ENCODE measurements at regions not wholly inside any gene's neighbourhood (a gene's known extent, or its start where the extent isn't known, plus 50 kb on each side); places are given as distances from the start of the nearest gene placed in this dataset.

DNA sequence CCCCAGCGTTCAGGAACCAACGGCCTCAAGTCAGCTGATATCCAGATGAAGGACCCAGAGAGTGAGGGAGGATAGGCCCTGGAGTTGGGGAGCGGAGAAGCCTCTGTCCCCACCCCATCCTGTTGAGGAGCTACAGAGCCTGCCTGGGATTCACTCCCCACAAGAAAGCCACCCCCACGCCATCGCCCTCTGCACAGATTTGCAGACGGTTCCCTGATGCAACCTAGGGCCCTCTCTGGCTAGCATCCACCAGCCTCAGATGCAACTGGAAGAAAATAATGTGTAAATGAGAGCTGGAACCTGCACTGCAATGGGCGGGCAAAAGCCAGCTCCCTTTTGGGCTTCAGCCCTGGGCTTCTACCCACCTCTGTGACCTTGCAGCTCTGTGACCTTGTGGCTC, 185.6 kb downstream of the BCOR start:
- no peak overlapping the region for H3K4me3 ChIP-seq (ENCODE audit: insufficient read depth, low read depth, low read length, poor library complexity, severe bottlenecking)
- DNase-seq, result no peak
- H3K9me3 ChIP-seq (ENCODE audit: control insufficient read depth, low read length), result no peaks in the 10 kb centered on the region
- no peaks in the 10 kb centered on the region for H3K27me3 ChIP-seq (replicated peaks; ENCODE audit: control insufficient read depth, insufficient read depth, low read length, poor library complexity, severe bottlenecking)
- H3K4me1 ChIP-seq (ENCODE audit: control insufficient read depth, insufficient read depth, low read length, poor library complexity, severe bottlenecking), result no peaks in the 10 kb centered on the region
- no peak overlapping the region for H3K27ac ChIP-seq (ENCODE audit: insufficient read depth, low read length, poor library complexity, severe bottlenecking)
- no peaks in the 10 kb centered on the region for H3K36me3 ChIP-seq (ENCODE audit: control insufficient read depth, insufficient read depth, low read length)

DNA sequence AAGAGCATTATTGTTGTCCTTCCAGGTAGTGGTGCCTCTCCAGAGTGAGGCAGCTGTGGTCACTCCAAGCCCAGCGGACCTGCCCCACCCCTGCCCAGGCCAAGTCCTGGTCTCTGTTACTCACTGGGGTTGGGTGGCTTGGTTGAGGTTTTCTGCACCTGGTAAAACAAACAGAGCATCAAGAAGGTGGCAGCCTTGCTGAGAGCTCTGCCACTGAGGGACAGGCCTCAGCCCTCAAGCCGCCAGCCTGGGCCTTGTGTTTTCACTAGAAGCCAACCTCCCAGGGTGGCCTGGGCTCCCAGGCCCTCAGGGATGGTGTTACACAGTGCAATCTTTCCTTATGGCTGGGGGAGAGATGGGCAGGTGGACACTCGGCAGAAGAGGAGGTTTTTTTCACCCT, 182.7 kb downstream of the BCOR start:
- no peak for DNase-seq
- H3K4me1 ChIP-seq (ENCODE audit: control insufficient read depth, insufficient read depth, low read length, poor library complexity, severe bottlenecking), result no peaks in the 10 kb centered on the region
- no peaks in the 10 kb centered on the region for H3K36me3 ChIP-seq (ENCODE audit: control insufficient read depth, insufficient read depth, low read length)
- H3K27me3 ChIP-seq (replicated peaks; ENCODE audit: control insufficient read depth, insufficient read depth, low read length, poor library complexity, severe bottlenecking), result no peaks in the 10 kb centered on the region
- H3K4me3 ChIP-seq (ENCODE audit: insufficient read depth, low read depth, low read length, poor library complexity, severe bottlenecking), result no peak overlapping the region
- H3K27ac ChIP-seq (ENCODE audit: insufficient read depth, low read length, poor library complexity, severe bottlenecking), result no peak overlapping the region
- no peaks in the 10 kb centered on the region for H3K9me3 ChIP-seq (ENCODE audit: control insufficient read depth, low read length)

DNA sequence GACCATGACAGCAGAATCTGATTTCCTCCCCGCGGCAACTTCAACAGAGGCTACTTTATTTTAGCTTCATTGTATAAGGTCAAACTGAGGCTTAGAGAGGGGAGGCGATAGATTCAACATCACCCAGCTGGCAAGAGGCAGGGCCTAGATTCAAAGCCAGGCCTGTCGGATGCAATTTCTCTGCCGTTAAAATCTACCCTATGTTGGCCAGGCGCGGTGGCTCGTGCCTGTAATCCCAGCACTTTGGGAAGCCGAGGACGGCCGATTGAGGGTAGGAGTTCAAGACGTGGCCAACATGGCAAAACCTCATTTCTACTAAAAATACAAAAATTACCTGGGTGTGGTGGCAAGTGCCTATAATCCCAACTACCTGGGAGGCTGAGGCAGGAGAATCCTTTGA, 182.2 kb downstream of the BCOR start:
- H3K9me3 ChIP-seq (ENCODE audit: control insufficient read depth, low read length), result no peaks in the 10 kb centered on the region
- H3K27ac ChIP-seq (ENCODE audit: insufficient read depth, low read length, poor library complexity, severe bottlenecking), result no peak overlapping the region
- no peak overlapping the region for H3K4me3 ChIP-seq (ENCODE audit: insufficient read depth, low read depth, low read length, poor library complexity, severe bottlenecking)
- DNase-seq, result no peak
- no peaks in the 10 kb centered on the region for H3K27me3 ChIP-seq (replicated peaks; ENCODE audit: control insufficient read depth, insufficient read depth, low read length, poor library complexity, severe bottlenecking)
- H3K36me3 ChIP-seq (ENCODE audit: control insufficient read depth, insufficient read depth, low read length), result no peaks in the 10 kb centered on the region
- no peaks in the 10 kb centered on the region for H3K4me1 ChIP-seq (ENCODE audit: control insufficient read depth, insufficient read depth, low read length, poor library complexity, severe bottlenecking)

DNA sequence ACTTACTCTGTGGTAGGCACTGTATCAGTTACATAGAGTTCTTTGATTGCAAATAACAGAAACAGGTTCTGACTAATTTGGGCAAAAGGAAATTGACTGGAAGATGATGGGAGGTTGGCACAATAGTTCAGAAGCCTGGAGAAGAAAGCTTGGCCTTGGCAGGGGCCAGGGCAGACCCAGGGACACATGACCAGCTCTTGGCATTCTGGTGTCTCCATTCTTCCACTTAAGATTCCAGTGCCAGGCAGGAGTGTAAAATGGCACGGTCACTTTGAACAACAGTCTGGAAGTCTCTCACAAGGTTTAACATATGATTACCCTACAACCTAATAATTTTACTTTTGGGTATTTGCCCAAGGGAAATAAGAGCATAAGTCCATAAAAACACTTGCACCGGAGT, 175.9 kb downstream of the BCOR start:
- Histone ChIP-seq H3K36me3 (ENCODE audit: control insufficient read depth, insufficient read depth, low read length) (no peaks in the 10 kb centered on the region), H3K27ac (ENCODE audit: insufficient read depth, low read length, poor library complexity, severe bottlenecking) (no peak overlapping the region), H3K4me1 (ENCODE audit: control insufficient read depth, insufficient read depth, low read length, poor library complexity, severe bottlenecking) (no peaks in the 10 kb centered on the region), H3K27me3 (replicated peaks; ENCODE audit: control insufficient read depth, insufficient read depth, low read length, poor library complexity, severe bottlenecking) (no peaks in the 10 kb centered on the region), H3K9me3 (ENCODE audit: control insufficient read depth, low read length) (no peaks in the 10 kb centered on the region), H3K4me3 (ENCODE audit: insufficient read depth, low read depth, low read length, poor library complexity, severe bottlenecking) (no peak overlapping the region)
- no peak for DNase-seq

DNA sequence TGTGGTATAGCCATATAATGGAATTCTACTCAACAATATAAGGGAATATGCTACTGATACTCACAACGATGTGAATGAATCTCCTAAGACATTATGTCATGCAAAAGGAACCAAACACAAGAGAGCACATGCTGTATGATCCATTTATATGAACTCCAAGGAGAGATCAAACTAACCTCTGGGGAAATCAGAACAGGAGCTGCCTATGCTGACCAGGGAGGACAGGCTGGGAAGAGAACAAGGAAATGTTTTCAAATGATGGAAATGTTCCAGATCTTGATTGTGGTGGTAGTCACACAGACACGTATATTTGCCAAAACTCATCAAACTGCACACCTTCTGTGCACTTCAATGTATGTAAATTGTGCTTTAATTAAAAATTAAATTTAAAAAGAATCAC, 175.3 kb downstream of the BCOR start:
- Histone ChIP-seq H3K4me3 (ENCODE audit: insufficient read depth, low read depth, low read length, poor library complexity, severe bottlenecking) (no peak overlapping the region), H3K4me1 (ENCODE audit: control insufficient read depth, insufficient read depth, low read length, poor library complexity, severe bottlenecking) (no peaks in the 10 kb centered on the region), H3K27me3 (replicated peaks; ENCODE audit: control insufficient read depth, insufficient read depth, low read length, poor library complexity, severe bottlenecking) (no peaks in the 10 kb centered on the region), H3K36me3 (ENCODE audit: control insufficient read depth, insufficient read depth, low read length) (no peaks in the 10 kb centered on the region), H3K9me3 (ENCODE audit: control insufficient read depth, low read length) (no peaks in the 10 kb centered on the region), H3K27ac (ENCODE audit: insufficient read depth, low read length, poor library complexity, severe bottlenecking) (no peak overlapping the region)
- DNase-seq, result no peak

DNA sequence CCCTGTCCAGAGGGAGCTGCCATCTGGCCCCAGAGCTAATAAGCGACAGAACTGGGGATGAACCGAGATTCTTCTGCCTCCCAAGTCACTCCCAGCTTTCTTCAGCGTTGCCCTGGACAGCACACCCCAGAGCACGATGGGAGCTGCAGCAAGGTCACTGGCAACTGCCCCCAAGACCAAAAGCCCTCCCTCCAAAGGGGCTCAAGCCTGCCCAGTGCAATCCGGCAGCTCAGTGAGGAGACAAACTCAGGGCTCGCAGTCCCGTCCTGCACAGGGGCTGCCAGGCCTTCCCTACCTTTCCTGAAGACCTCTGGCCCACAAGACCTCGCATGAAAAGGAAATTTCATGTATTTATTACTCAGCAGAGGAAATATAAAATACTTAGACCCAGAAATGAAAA, 174.8 kb downstream of the BCOR start:
- no peaks in the 10 kb centered on the region for H3K9me3 ChIP-seq (ENCODE audit: control insufficient read depth, low read length)
- no peak overlapping the region for H3K4me3 ChIP-seq (ENCODE audit: insufficient read depth, low read depth, low read length, poor library complexity, severe bottlenecking)
- no peak for DNase-seq
- no peaks in the 10 kb centered on the region for H3K4me1 ChIP-seq (ENCODE audit: control insufficient read depth, insufficient read depth, low read length, poor library complexity, severe bottlenecking)
- H3K27ac ChIP-seq (ENCODE audit: insufficient read depth, low read length, poor library complexity, severe bottlenecking), result no peak overlapping the region
- no peaks in the 10 kb centered on the region for H3K27me3 ChIP-seq (replicated peaks; ENCODE audit: control insufficient read depth, insufficient read depth, low read length, poor library complexity, severe bottlenecking)
- no peaks in the 10 kb centered on the region for H3K36me3 ChIP-seq (ENCODE audit: control insufficient read depth, insufficient read depth, low read length)

DNA sequence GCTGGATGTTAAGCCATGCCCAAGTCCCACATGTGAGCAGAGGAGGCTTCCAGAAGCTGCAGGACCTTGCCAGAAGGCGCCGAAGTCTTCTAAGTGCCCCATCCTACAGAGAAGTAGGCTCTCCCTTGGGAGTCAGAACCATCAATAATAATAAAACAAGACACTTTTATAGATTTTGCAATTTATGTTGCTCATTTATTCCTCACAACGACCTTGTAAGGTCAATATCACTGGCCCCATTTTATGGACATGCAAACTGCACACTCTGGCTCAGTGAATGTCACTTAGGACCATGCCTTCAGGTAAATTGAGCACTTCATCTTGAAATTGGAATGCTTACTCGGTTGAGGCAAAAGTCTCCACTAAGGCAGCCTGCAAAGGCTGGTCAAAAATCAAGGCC, 170.4 kb downstream of the BCOR start:
- no peaks in the 10 kb centered on the region for H3K36me3 ChIP-seq (ENCODE audit: control insufficient read depth, insufficient read depth, low read length)

DNA sequence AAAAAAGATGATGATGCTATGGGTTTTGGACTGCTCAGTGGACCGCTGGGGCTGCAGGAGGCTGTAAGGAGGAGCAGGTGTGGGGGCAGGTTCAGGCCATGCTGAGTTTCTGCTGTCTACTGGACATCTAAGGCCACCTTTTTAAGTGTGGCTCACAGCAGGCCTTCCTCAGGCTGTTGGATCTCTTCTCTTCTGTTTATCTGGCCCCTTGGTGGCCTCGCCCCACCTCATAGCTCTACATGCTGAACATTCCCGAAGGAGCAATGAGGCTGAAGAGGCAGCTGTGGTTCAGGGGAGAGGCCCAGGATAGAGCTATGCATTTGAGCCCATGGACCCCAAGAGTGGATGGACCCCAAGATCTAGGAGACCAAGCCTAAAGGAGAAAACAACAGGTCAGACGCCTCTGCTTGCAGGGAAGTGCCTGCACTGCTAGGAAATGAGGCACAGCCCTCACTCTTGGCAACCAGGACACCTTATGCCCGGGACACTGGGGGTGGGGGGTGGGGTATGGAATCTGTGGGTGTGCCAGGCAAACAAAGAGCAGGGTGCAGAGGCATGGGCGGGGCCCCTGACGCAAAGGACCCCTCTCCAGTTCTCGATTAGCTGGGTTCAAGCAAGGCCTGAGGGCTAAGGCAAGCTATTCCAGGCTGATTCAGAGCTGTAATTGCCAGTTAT, 168.9 kb downstream of the BCOR start:
- Histone ChIP-seq H3K27ac (ENCODE audit: insufficient read depth, low read length, poor library complexity, severe bottlenecking) (no peak overlapping the region), H3K36me3 (ENCODE audit: control insufficient read depth, insufficient read depth, low read length) (no peaks in the 10 kb centered on the region), H3K9me3 (ENCODE audit: control insufficient read depth, low read length) (no peaks in the 10 kb centered on the region), H3K4me1 (ENCODE audit: control insufficient read depth, insufficient read depth, low read length, poor library complexity, severe bottlenecking) (no peaks in the 10 kb centered on the region), H3K27me3 (replicated peaks; ENCODE audit: control insufficient read depth, insufficient read depth, low read length, poor library complexity, severe bottlenecking) (no peaks in the 10 kb centered on the region), H3K4me3 (ENCODE audit: insufficient read depth, low read depth, low read length, poor library complexity, severe bottlenecking) (no peak overlapping the region)
- DNase-seq, result no peak

More for the DNA sequence above, 170.4 kb downstream of the BCOR start:
- Histone ChIP-seq H3K27me3 (replicated peaks; ENCODE audit: control insufficient read depth, insufficient read depth, low read length, poor library complexity, severe bottlenecking) (no peaks in the 10 kb centered on the region), H3K4me3 (ENCODE audit: insufficient read depth, low read depth, low read length, poor library complexity, severe bottlenecking) (no peak overlapping the region), H3K4me1 (ENCODE audit: control insufficient read depth, insufficient read depth, low read length, poor library complexity, severe bottlenecking) (no peaks in the 10 kb centered on the region), H3K9me3 (ENCODE audit: control insufficient read depth, low read length) (no peaks in the 10 kb centered on the region), H3K27ac (ENCODE audit: insufficient read depth, low read length, poor library complexity, severe bottlenecking) (no peak overlapping the region)
- no peak for DNase-seq

DNA sequence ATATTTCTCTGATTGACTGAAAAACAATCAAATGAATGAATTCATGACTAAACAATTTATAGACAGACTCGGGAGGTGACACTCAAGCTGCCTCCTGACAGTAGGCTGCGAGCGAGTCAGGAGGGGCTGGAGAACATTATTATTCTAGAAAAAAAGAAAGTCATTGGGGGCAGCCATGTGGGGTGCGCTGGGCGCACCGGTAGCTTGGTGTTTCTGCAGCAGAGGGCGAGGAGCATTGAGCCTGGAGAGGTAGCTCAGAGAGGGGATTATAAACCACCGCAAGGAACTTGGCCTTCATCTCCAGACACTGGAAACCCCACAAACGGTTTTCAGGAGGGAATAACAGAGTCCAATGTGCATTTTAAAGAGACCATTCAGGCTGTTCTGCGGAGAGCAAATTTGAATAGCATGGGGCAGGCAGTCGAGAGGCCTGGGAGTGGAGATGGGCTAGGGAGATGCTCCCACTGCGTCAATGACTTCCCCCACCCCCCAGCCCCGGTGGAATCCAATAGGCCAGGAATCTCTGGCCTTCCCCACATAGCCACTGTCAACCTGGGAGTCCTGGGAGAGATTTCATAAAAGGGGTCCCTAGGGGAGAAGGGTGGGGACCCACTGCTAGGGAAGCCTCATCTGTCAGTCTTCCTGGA, 168.3 kb downstream of the BCOR start:
- H3K27me3 ChIP-seq (replicated peaks; ENCODE audit: control insufficient read depth, insufficient read depth, low read length, poor library complexity, severe bottlenecking), result no peaks in the 10 kb centered on the region
- H3K4me1 ChIP-seq (ENCODE audit: control insufficient read depth, insufficient read depth, low read length, poor library complexity, severe bottlenecking), result no peaks in the 10 kb centered on the region
- DNase-seq, result no peak
- no peak overlapping the region for H3K4me3 ChIP-seq (ENCODE audit: insufficient read depth, low read depth, low read length, poor library complexity, severe bottlenecking)
- H3K36me3 ChIP-seq (ENCODE audit: control insufficient read depth, insufficient read depth, low read length), result no peaks in the 10 kb centered on the region
- no peaks in the 10 kb centered on the region for H3K9me3 ChIP-seq (ENCODE audit: control insufficient read depth, low read length)
- H3K27ac ChIP-seq (ENCODE audit: insufficient read depth, low read length, poor library complexity, severe bottlenecking), result no peak overlapping the region

DNA sequence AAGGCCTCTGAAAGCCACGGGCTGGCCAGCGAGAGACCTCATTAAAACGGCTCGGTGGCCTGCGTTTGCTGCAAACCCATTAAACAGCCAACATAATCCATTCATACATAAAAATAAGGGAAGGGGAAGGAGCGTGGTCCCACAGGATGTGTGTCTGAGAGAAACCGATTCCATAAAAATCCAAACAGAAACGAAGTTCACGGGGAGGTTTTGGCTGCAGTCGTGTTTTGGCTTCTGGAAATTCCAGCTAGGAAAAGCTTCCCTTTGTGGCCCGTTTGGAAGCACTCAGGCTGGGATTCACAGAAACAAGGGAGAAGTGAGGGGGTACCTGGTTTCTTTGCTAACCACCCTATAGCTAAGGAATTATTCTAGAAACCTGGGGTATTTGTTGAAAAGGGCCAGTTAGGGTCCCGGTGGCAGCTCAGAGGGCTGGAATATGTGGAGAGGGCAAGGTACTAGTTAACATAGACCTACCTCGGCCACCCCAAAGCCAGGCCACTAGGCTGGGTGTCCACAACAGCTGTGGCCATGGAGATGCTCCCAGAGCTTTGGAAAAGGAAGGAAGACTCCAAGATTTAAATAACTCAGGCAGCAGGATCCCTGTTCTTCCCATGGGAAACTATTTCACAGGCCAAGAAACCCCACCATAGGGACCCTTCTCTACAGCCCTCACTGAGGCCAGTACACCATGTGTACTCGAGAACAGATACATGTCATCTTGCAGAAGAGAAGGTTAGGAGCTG, 166.8 kb downstream of the BCOR start:
- H3K4me3 ChIP-seq (ENCODE audit: insufficient read depth, low read depth, low read length, poor library complexity, severe bottlenecking), result no peak overlapping the region
- H3K9me3 ChIP-seq (ENCODE audit: control insufficient read depth, low read length), result no peaks in the 10 kb centered on the region
- DNase-seq, result no peak
- no peaks in the 10 kb centered on the region for H3K27me3 ChIP-seq (replicated peaks; ENCODE audit: control insufficient read depth, insufficient read depth, low read length, poor library complexity, severe bottlenecking)
- H3K36me3 ChIP-seq (ENCODE audit: control insufficient read depth, insufficient read depth, low read length), result no peaks in the 10 kb centered on the region
- H3K4me1 ChIP-seq (ENCODE audit: control insufficient read depth, insufficient read depth, low read length, poor library complexity, severe bottlenecking), result no peaks in the 10 kb centered on the region
- H3K27ac ChIP-seq (ENCODE audit: insufficient read depth, low read length, poor library complexity, severe bottlenecking), result no peak overlapping the region
